GM12874 (cell line): ENCODE measurements at regions not wholly inside any gene's neighbourhood (a gene's known extent, or its start where the extent isn't known, plus 50 kb on each side); places are given as distances from the start of the nearest gene placed in this dataset.

Experiments used
- TF ChIP-seq, protein P1 (sequence below): IDR thresholded peaks from 2 replicates; pipeline ENCODE4 v1.5.1; 2011; ENCODE audit warnings: low read depth, mild to moderate bottlenecking, control low read depth, low read length, moderate library complexity; ENCODE audit not compliant: insufficient read depth

DNA sequence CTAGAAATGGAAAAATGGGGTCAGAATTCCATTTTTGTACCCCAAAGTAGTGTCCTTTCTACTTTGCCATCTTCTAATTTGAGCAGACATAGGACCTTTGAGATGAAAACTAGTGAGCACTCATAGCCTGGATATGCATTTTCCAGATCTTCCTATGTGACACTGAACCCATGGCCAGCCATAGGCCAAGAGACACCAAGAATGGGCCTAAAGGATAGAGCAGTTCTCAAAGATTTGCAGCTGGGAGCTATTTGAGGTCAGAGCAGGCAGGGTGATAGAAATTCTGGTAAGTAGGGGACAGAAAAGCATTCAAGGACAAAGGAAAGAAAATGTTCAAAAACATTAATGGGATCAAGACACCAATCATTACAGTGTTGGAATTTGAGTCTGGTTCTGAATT lies 332.8 kb downstream of the MYCN start:
- TF ChIP-seq, protein P1, sequence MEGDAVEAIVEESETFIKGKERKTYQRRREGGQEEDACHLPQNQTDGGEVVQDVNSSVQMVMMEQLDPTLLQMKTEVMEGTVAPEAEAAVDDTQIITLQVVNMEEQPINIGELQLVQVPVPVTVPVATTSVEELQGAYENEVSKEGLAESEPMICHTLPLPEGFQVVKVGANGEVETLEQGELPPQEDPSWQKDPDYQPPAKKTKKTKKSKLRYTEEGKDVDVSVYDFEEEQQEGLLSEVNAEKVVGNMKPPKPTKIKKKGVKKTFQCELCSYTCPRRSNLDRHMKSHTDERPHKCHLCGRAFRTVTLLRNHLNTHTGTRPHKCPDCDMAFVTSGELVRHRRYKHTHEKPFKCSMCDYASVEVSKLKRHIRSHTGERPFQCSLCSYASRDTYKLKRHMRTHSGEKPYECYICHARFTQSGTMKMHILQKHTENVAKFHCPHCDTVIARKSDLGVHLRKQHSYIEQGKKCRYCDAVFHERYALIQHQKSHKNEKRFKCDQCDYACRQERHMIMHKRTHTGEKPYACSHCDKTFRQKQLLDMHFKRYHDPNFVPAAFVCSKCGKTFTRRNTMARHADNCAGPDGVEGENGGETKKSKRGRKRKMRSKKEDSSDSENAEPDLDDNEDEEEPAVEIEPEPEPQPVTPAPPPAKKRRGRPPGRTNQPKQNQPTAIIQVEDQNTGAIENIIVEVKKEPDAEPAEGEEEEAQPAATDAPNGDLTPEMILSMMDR = no peak

DNA sequence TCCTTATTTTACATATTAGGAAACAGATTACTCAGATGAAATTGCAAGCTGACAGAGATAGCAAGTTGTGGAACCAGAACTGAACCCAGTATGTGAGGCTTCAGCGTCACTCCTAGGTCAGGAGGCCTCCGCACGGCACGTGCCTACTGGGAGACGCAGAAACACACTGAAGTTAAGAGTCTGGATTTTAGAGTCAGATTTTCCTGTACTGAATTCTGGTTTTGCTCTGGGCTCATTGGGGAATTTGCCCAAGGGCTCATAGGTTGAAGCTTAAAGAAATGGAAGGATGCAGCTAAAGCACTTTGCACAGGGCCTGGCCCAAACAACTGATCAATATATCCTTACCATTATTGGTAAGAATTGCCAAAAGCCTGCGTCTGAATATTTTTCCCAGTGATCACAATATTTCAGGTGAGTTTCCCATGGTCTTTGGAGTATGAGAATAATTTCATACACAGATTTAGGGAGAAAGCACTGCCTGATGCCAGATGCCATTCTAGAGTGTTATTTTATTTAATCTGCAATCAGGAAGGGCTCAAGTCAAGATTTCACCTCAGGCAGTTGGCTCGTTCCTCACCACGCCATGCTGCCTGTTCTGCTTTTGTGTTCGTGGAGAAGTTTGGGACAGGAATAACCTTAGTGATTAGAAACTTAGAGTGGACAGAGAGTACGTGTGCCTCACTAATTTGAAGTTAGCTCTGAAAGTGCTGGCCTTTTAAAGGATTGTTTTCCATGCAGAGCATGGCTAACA lies 331.9 kb downstream of the MYCN start:
- TF ChIP-seq, protein P1 = no peak

DNA sequence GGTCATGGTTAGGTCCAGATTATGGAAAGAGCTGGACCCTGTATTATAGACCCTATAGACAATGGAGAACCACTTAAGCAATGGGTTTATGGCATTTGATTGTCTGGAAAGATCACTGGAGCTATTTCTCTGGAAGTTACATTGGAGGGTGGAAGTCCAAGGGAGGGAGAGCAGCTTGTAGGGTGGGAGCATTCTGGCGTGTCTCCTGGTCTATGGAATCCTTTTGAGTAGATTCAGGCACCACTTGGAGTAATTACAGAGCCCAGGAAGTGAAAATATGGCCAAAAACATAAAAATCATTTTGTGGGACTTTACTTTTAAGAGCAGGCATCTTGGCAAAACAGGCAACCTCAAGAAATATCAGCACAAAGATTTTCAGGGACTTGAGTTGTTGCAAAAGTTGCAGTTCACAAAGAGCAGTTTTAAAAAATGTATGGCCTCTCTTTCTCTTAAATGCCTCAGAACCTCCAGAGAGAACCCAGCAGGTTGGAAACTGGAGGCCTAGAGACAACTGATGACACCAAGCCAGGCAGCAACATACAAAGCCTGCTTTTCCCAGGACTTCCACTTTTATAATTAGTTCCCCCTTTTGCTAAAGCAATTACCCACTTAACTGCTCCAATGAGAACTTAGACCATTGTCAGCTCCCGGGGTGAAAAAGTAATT lies 331.0 kb downstream of the MYCN start:
- TF ChIP-seq, protein P1 = no peak

DNA sequence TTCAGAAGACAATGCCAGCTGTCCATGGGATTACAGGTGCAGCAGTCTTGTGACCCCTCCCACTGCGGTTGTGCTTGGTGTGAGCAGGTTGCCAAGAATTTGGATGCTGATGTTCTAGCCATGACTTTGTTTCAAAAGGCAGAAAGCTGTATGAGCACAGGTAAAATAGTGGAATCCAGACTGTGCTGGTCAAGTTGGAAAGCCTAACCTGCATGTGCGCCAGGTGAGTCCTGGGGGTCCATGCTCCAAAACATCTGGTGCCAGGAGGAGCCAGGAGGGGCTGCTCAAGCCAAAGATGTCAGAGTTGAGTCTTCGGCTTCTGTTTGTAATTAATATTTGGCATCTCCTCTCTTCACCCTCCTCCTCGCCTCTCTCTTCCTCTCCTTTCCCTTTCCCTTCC lies 330.1 kb downstream of the MYCN start:
- TF ChIP-seq, protein P1 = no peak

DNA sequence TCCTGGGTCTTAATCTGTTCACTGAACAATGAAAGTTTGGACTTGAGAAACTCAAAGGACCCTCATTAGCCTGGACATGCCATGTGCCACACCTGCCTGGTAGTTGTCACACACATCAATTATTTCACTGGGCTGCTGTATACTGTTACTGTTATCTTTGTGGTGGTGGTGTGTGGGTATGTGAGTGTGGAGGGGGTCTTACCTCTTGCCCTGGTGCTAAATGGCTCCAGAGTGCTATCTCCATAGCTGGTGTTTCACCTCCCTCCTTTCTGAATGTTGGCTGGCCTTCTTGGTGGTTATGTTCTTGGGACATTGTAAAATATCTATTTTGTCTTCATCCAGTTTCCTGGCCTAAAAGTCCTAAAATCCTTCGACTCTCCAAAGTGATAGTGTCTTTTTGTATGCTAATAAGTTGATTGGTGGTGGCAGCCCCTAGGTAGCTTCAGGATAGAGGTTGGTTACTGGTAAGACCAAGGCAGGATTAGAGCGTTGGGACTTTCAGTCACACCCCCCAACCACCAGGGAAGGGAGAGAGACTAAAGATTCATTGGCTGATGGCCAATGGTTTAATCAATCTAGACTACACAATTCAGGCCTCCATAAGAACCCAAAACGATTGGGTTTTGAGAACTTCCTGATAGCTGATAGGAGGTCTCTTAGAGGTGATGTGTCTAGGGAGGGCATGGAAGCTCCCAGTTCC lies 328.1 kb downstream of the MYCN start:
- TF ChIP-seq, protein P1 = no peak

DNA sequence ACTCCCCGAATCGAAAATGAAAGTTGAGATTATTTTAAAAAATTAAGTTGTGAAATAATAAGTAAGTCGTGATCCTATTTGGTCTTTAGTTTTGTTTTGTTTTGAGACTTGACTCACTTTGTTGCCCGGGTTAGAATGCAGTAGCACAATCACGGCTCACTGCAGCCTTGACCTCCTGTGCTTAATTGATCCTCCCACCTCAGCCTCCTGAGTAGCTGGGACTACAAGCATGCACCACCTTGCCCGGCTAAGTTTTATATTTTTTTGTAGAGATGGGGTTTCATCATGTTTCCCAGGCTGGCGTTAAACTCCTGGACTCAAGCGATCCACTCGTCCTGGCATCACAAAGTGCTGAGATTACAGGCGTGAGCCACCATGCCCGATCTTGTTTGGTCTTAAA lies 326.2 kb downstream of the MYCN start:
- TF ChIP-seq, protein P1 = no peak

DNA sequence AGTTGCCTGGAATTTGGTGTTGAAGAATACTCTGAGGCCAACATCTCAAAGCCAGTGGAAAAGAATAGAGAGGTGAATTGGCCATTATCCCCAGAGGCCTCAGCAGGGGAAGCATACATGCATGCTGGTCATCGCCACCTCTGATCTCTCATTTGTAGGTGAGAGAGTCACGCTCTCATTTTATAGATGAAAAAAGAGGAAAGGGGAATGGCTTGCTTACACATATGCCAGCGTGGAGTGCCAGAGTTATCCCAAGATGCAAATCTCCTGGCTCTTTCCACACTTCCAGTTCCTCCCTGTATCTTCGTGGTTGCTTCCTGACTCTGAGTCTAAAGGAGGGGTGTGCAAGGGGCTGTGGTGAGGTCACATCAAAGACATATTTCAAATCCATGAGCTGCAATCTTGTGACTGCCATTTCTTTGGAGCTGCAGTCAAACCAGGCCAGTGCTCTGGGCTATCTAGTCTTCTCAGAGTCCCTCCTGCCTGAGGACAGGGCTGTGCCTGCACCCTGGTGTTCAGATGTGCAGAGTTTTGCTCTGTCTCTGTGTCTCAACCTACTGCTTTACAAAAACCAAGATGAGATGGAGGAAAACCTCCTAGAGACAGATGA lies 324.7 kb downstream of the MYCN start:
- TF ChIP-seq, protein P1 = no peak
